ENCODE measurements at regions not wholly inside any gene's neighbourhood (a gene's known extent, or its start where the extent isn't known, plus 50 kb on each side); places are given as distances from the start of the nearest gene placed in this dataset.

GRCh38 chr5:61953913-61954312 is 352.1 kb upstream of the KIF2A start:
- no peaks in the 10 kb centered on the region for H3F3A ChIP-seq (ENCODE audit: insufficient read depth, low read length)
- no peak overlapping the region for H2AFZ ChIP-seq (ENCODE audit: low read length)
- no peak for DNase-seq
- H3K27me3 ChIP-seq (replicated peaks; ENCODE audit: insufficient read depth, low read length) = no peaks in the 10 kb centered on the region
- H3K4me2 ChIP-seq (ENCODE audit: low read depth, low read length) = no peak overlapping the region
- H3K9ac ChIP-seq (ENCODE audit: low read length) = no peak overlapping the region
- H3K4me1 ChIP-seq (ENCODE audit: low read length) = no peaks in the 10 kb centered on the region
- H3K27ac ChIP-seq (ENCODE audit: low read length) = no peak overlapping the region
- no peaks in the 10 kb centered on the region for H3K79me2 ChIP-seq (ENCODE audit: low read length)
- no peaks in the 10 kb centered on the region for H3K36me3 ChIP-seq (replicated peaks; ENCODE audit: insufficient read depth, low read length)
- no peak overlapping the region for H3K4me3 ChIP-seq (ENCODE audit: low read length)
- H3K9me2 ChIP-seq (replicated peaks; ENCODE audit: insufficient read depth, low read length) = no peaks in the 10 kb centered on the region
- no peaks in the 10 kb centered on the region for H3K9me3 ChIP-seq (replicated peaks; ENCODE audit: insufficient read depth, low read length)
- TF ChIP-seq CTCF (IDR thresholded peaks at IDR 0.05; ENCODE audit: low read length) (no peak), EZH2phosphoT487 (IDR thresholded peaks at IDR 0.05; ENCODE audit: low read length) (no peak), EZH2 (optimal IDR thresholded peaks at IDR 0.05; ENCODE audit: low read depth, low read length) (no peak)
- no peaks in the 10 kb centered on the region for H4K20me1 ChIP-seq (ENCODE audit: insufficient read depth, low read length)

- no peak overlapping the region for H3K4me2 ChIP-seq (ENCODE audit: low read depth, low read length)
- H3K9ac ChIP-seq (ENCODE audit: low read length) = no peak overlapping the region
- no peak for DNase-seq
- H4K20me1 ChIP-seq (ENCODE audit: insufficient read depth, low read length) = no peaks in the 10 kb centered on the region
- no peaks in the 10 kb centered on the region for H3K4me1 ChIP-seq (ENCODE audit: low read length)
- H3K4me3 ChIP-seq (ENCODE audit: low read length) = no peak overlapping the region
- H3K27me3 ChIP-seq (replicated peaks; ENCODE audit: insufficient read depth, low read length) = no peaks in the 10 kb centered on the region
- H2AFZ ChIP-seq (ENCODE audit: low read length) = no peak overlapping the region
- no peaks in the 10 kb centered on the region for H3K36me3 ChIP-seq (replicated peaks; ENCODE audit: insufficient read depth, low read length)
- no peaks in the 10 kb centered on the region for H3K9me3 ChIP-seq (replicated peaks; ENCODE audit: insufficient read depth, low read length)
- no peak overlapping the region for H3K27ac ChIP-seq (ENCODE audit: low read length)
- TF ChIP-seq EZH2 (optimal IDR thresholded peaks at IDR 0.05; ENCODE audit: low read depth, low read length) = no peak
- no peak for TF ChIP-seq EZH2phosphoT487 (IDR thresholded peaks at IDR 0.05; ENCODE audit: low read length)
- TF ChIP-seq CTCF (IDR thresholded peaks at IDR 0.05; ENCODE audit: low read length) = no peak
- H3K79me2 ChIP-seq (ENCODE audit: low read length) = no peaks in the 10 kb centered on the region
- no peaks in the 10 kb centered on the region for H3F3A ChIP-seq (ENCODE audit: insufficient read depth, low read length)
- no peaks in the 10 kb centered on the region for H3K9me2 ChIP-seq (replicated peaks; ENCODE audit: insufficient read depth, low read length)
Observed at GRCh38 chr5:61964201-61964600, 341.8 kb upstream of the KIF2A start.

GRCh38 chr5:61965069-61965468 is 340.9 kb upstream of the KIF2A start:
- TF ChIP-seq EZH2 (optimal IDR thresholded peaks at IDR 0.05; ENCODE audit: low read depth, low read length) (no peak), CTCF (IDR thresholded peaks at IDR 0.05; ENCODE audit: low read length) (no peak), EZH2phosphoT487 (IDR thresholded peaks at IDR 0.05; ENCODE audit: low read length) (no peak)
- no peaks in the 10 kb centered on the region for H3K79me2 ChIP-seq (ENCODE audit: low read length)
- DNase-seq = no peak
- H3K27me3 ChIP-seq (replicated peaks; ENCODE audit: insufficient read depth, low read length) = no peaks in the 10 kb centered on the region
- H3F3A ChIP-seq (ENCODE audit: insufficient read depth, low read length) = no peaks in the 10 kb centered on the region
- no peaks in the 10 kb centered on the region for H3K4me1 ChIP-seq (ENCODE audit: low read length)
- H3K9ac ChIP-seq (ENCODE audit: low read length) = no peak overlapping the region
- no peak overlapping the region for H2AFZ ChIP-seq (ENCODE audit: low read length)
- H3K4me3 ChIP-seq (ENCODE audit: low read length) = no peak overlapping the region
- H3K36me3 ChIP-seq (replicated peaks; ENCODE audit: insufficient read depth, low read length) = no peaks in the 10 kb centered on the region
- H3K4me2 ChIP-seq (ENCODE audit: low read depth, low read length) = no peak overlapping the region
- no peaks in the 10 kb centered on the region for H3K9me3 ChIP-seq (replicated peaks; ENCODE audit: insufficient read depth, low read length)
- no peak overlapping the region for H3K27ac ChIP-seq (ENCODE audit: low read length)
- no peaks in the 10 kb centered on the region for H3K9me2 ChIP-seq (replicated peaks; ENCODE audit: insufficient read depth, low read length)
- no peaks in the 10 kb centered on the region for H4K20me1 ChIP-seq (ENCODE audit: insufficient read depth, low read length)
